Gastrocnemius medialis (tissue), 4 donors: ENCODE measurements at regions not wholly inside any gene's neighbourhood (a gene's known extent, or its start where the extent isn't known, plus 50 kb on each side); places are given as distances from the start of the nearest gene placed in this dataset.

Experiments used
- ATAC-seq, 2 donors: fragments of 150-250 bp; one replicate each; pipeline ENCODE4 v1.9.1; 2016
- DNase-seq, 2 donors: peaks; one replicate each; pipeline ENCODE4 v3.0.0-alpha.2; 2019
- H3K27ac ChIP-seq, 4 donors: fragments of 200-600 bp; sonication (generic); 1 replicate in 1 of 4; 2 replicates in 3 of 4; pipeline ENCODE4 v1.5.1; 2016 to 2018; ENCODE audit warnings: mild to moderate bottlenecking in 2 of 4, moderate library complexity in 1 of 4
- H3K27me3 ChIP-seq, 3 donors: fragments of 200-600 bp; sonication (generic) in 2 of 3; 1 replicate in 1 of 3; 2 replicates in 2 of 3; pipeline versions ENCODE4 v1.5.1 to v1.6.0; 2016 to 2019; ENCODE audit warnings: mild to moderate bottlenecking in 1 of 3, moderate library complexity in 1 of 3
- H3K36me3 ChIP-seq, 2 donors: fragments of 200-600 bp; sonication (generic) in 1 of 2; one replicate each; pipeline ENCODE4 v1.5.1; 2017 to 2018
- H3K4me1 ChIP-seq, 2 donors: fragments of 200-600 bp; sonication (generic) in 1 of 2; one replicate each; pipeline ENCODE4 v1.5.1; 2016 to 2017; ENCODE audit warnings: mild to moderate bottlenecking in 2 of 2
- H3K4me3 ChIP-seq, 4 donors: fragments of 200-600 bp; sonication (generic) in 3 of 4; 1 replicate in 1 of 4; 2 replicates in 3 of 4; pipeline ENCODE4 v1.5.1; 2016 to 2019; ENCODE audit warnings: mild to moderate bottlenecking in 2 of 4
- H3K9me3 ChIP-seq, 3 donors: fragments of 200-600 bp; sonication (generic) in 2 of 3; 1 replicate in 1 of 3; 2 replicates in 2 of 3; pipeline ENCODE4 v1.5.1; 2016 to 2019
- CTCF ChIP-seq, 5 experiments: fragments of 450-650 bp in 3 of 5; fragments of 200-600 bp in 2 of 5; sonication (generic) in 2 of 5; IDR thresholded peaks in 4 of 5; conservative IDR thresholded peaks in 1 of 5; 1 replicate in 4 of 5; 2 replicates in 1 of 5; pipeline ENCODE4 v1.5.1; 2016 to 2019; ENCODE audit warnings: antibody characterized with exemption in 5 of 5, mild to moderate bottlenecking in 3 of 5, moderate library complexity in 3 of 5
- POLR2A ChIP-seq, 2 donors: fragments of 450-650 bp; IDR thresholded peaks; one replicate each; pipeline ENCODE4 v1.6.1; 2017; ENCODE audit warnings: antibody characterized with exemption in 2 of 2, mild to moderate bottlenecking in 2 of 2, moderate library complexity in 2 of 2
- in situ Hi-C, 4 donors: fragments of 200-750 bp; cut with MboI; loops; one replicate each; pipeline versions ENCODE4 v1.15.0 to v1.8.0; 2017; ENCODE audit warnings: low sequenced_read_pairs in 4 of 4
- intact Hi-C: fragments of 100-400 bp; cut with DNase I; formaldehyde crosslinking; loops from one replicate; pipeline ENCODE4 v1.15.1; 2023; ENCODE audit warnings: low total_unique reads

GRCh38 chr13:39269411-39269810, 231.2 kb downstream of the NHLRC3 start:
- Histone ChIP-seq H3K4me1 (no peaks in the 10 kb centered on the region), H3K36me3 (no peaks in the 10 kb centered on the region), H3K27me3 (no peaks in the 10 kb centered on the region), H3K4me3 (no peak overlapping the region), H3K27ac (no peak overlapping the region), H3K9me3 (no peaks in the 10 kb centered on the region)
- intact Hi-C loops (no loop called here), in situ Hi-C loops (loop anchor here in 3 of 4 donors (5.0 to 25.0 kb wide), 4 partner anchors 125 to 345 kb away; partner anchors contain the start of gene LHFPL6 (in 1 of the 3))
- ATAC-seq (no peak), DNase-seq (no peak)
- TF ChIP-seq POLR2A (IDR thresholded peaks at IDR 0.05), result no peak
- TF ChIP-seq CTCF (IDR thresholded peaks at IDR 0.05 in 4 of 5, conservative IDR thresholded peaks at IDR 0.05 in 1 of 5), result no peak

- Histone ChIP-seq H3K27me3 (no peaks in the 10 kb centered on the region), H3K9me3 (no peaks in the 10 kb centered on the region), H3K4me1 (no peaks in the 10 kb centered on the region), H3K27ac (no peak overlapping the region), H3K4me3 (no peak overlapping the region), H3K36me3 (no peaks in the 10 kb centered on the region)
- in situ Hi-C loops (loop anchor here in 1 of 4 donors (25.0 kb wide), 1 partner anchor 339 kb away; the partner anchor contains the start of gene LHFPL6), intact Hi-C loops (no loop called here)
- ATAC-seq (no peak), DNase-seq (no peak)
- TF ChIP-seq CTCF (IDR thresholded peaks at IDR 0.05 in 4 of 5, conservative IDR thresholded peaks at IDR 0.05 in 1 of 5), result no peak
- TF ChIP-seq POLR2A (IDR thresholded peaks at IDR 0.05), result no peak
Observed at GRCh38 chr13:39272994-39273393, 234.7 kb downstream of the NHLRC3 start.

- Histone ChIP-seq H3K4me3 (no peak overlapping the region), H3K4me1 (no peaks in the 10 kb centered on the region), H3K27me3 (no peaks in the 10 kb centered on the region), H3K27ac (no peak overlapping the region), H3K9me3 (no peaks in the 10 kb centered on the region), H3K36me3 (no peaks in the 10 kb centered on the region)
- no peak for TF ChIP-seq POLR2A (IDR thresholded peaks at IDR 0.05)
- no peak for TF ChIP-seq CTCF (IDR thresholded peaks at IDR 0.05 in 4 of 5, conservative IDR thresholded peaks at IDR 0.05 in 1 of 5)
- DNase-seq, result no peak
- ATAC-seq, result no peak
- intact Hi-C loops, result no loop called here
- in situ Hi-C loops, result loop anchor here in 1 of 4 donors (25.0 kb wide), 1 partner anchor 338 kb away; the partner anchor contains the start of gene LHFPL6
Observed at GRCh38 chr13:39273953-39274738, 235.9 kb downstream of the NHLRC3 start.

GRCh38 chr13:39274739-39275325, 236.6 kb downstream of the NHLRC3 start:
- TF ChIP-seq POLR2A (IDR thresholded peaks at IDR 0.05), result no peak
- TF ChIP-seq CTCF (IDR thresholded peaks at IDR 0.05 in 4 of 5, conservative IDR thresholded peaks at IDR 0.05 in 1 of 5), result no peak
- in situ Hi-C loops, result loop anchor here in 1 of 4 donors (25.0 kb wide), 1 partner anchor 337 kb away; the partner anchor contains the start of gene LHFPL6

More at GRCh38 chr13:39274739-39275325, 236.6 kb downstream of the NHLRC3 start:
- Histone ChIP-seq H3K27me3 (no peaks in the 10 kb centered on the region), H3K9me3 (no peaks in the 10 kb centered on the region), H3K4me1 (no peaks in the 10 kb centered on the region), H3K36me3 (no peaks in the 10 kb centered on the region), H3K27ac (no peak overlapping the region), H3K4me3 (no peak overlapping the region)
- DNase-seq (no peak), ATAC-seq (no peak)
- intact Hi-C loops, result no loop called here
